Smooth muscle cell (in vitro differentiated cells): ENCODE measurements at regions not wholly inside any gene's neighbourhood (a gene's known extent, or its start where the extent isn't known, plus 50 kb on each side); places are given as distances from the start of the nearest gene placed in this dataset.
"Not testable (repeated sequence)": the region's sequence is repeated elsewhere in the genome, so short reads cannot be mapped to it uniquely, and the experiment has no call there.

Experiments used
- DNase-seq: peaks from one replicate; lab custom pipeline; 2025; ENCODE audit not compliant: unreplicated experiment; lab: John Stamatoyannopoulos, UW
- H2AFZ ChIP-seq: fragments of 200-600 bp; sonication (generic); 2 replicates; pipeline ENCODE4 v1.6.0; 2016; ENCODE audit warnings: antibody characterized with exemption, low read depth, mild to moderate bottlenecking
- H3F3A ChIP-seq: fragments of 200-600 bp; sonication (generic); 2 replicates; pipeline ENCODE4 v1.6.0; 2017; ENCODE audit warnings: antibody characterized with exemption, low read depth
- H3K27ac ChIP-seq: fragments of 200-600 bp; sonication (generic); 2 replicates; pipeline ENCODE4 v1.5.1; 2016; ENCODE audit warnings: low read depth, mild to moderate bottlenecking
- H3K27me3 ChIP-seq: fragments of 200-600 bp; sonication (generic); 2 replicates; pipeline ENCODE4 v1.6.1; 2016; ENCODE audit warnings: low read depth, mild to moderate bottlenecking
- H3K36me3 ChIP-seq: fragments of 200-600 bp; sonication (generic); 2 replicates; pipeline ENCODE4 v1.5.1; 2016; ENCODE audit warnings: low read depth
- H3K4me1 ChIP-seq: fragments of 200-600 bp; sonication (generic); 2 replicates; pipeline ENCODE4 v1.5.1; 2016; ENCODE audit warnings: low read depth
- H3K4me2 ChIP-seq: fragments of 200-600 bp; sonication (generic); 2 replicates; pipeline ENCODE4 v1.6.0; 2016; ENCODE audit warnings: mild to moderate bottlenecking
- H3K4me3 ChIP-seq: fragments of 200-600 bp; sonication (generic); 2 replicates; pipeline ENCODE4 v1.5.1; 2016; ENCODE audit warnings: mild to moderate bottlenecking
- H3K79me2 ChIP-seq: fragments of 200-600 bp; sonication (generic); 2 replicates; pipeline ENCODE4 v1.6.0; 2016; ENCODE audit warnings: low read depth, mild to moderate bottlenecking
- H3K9ac ChIP-seq: fragments of 200-600 bp; sonication (generic); 2 replicates; pipeline ENCODE4 v1.6.0; 2016; ENCODE audit warnings: low read depth
- H3K9me3 ChIP-seq: fragments of 200-600 bp; sonication (generic); replicated peaks from 2 replicates; pipeline ENCODE4 v1.5.1; 2016; ENCODE audit warnings: low read depth
- H4K20me1 ChIP-seq: fragments of 200-600 bp; sonication (generic); 2 replicates; pipeline ENCODE4 v1.6.0; 2016; ENCODE audit warnings: low read depth
- WGBS: methylation state at CpG from one replicate; pipeline ENCODE4 v1.1.7; 2016; ENCODE audit warnings: low lambda C conversion rate; 5-methylcytosine and 5-hydroxymethylcytosine counted together

GRCh38 chr2:87262184-87262702 is 240.6 kb upstream of the PLGLB1 start:
- DNase-seq, H4K20me1 ChIP-seq, H3K79me2 ChIP-seq, H3K36me3 ChIP-seq, H3K4me2 ChIP-seq, H3K9ac ChIP-seq, H3K27ac ChIP-seq, H2AFZ ChIP-seq, H3F3A ChIP-seq, H3K9me3 ChIP-seq, H3K4me3 ChIP-seq, H3K27me3 ChIP-seq, H3K4me1 ChIP-seq: not testable (repeated sequence)
- 77% methylated on average over 3 of the region's 4 CpGs for WGBS

- H3K4me1 ChIP-seq, H3F3A ChIP-seq, H3K4me2 ChIP-seq, H3K9ac ChIP-seq, H3K9me3 ChIP-seq, H3K4me3 ChIP-seq, H4K20me1 ChIP-seq, H3K27ac ChIP-seq, DNase-seq, H3K79me2 ChIP-seq, H3K27me3 ChIP-seq, H2AFZ ChIP-seq, H3K36me3 ChIP-seq: not testable (repeated sequence)
- no CpG with 5 or more reads among the region's 3 CpGs for WGBS
These were observed 242.3 kb upstream of the PLGLB1 start for GRCh38 chr2:87263868-87264518.

GRCh38 chr2:87275192-87275591 is 253.5 kb upstream of the PLGLB1 start:
- not testable (repeated sequence) for H3K27me3 ChIP-seq, H4K20me1 ChIP-seq, H3K9me3 ChIP-seq, H3K4me3 ChIP-seq, H3K27ac ChIP-seq, H3K36me3 ChIP-seq, H3K79me2 ChIP-seq, H3F3A ChIP-seq, H3K4me1 ChIP-seq, DNase-seq, H3K4me2 ChIP-seq, H3K9ac ChIP-seq, H2AFZ ChIP-seq
- 48% methylated on average over 2 of the region's 2 CpGs for WGBS

GRCh38 chr2:87275974-87276629 is 254.5 kb upstream of the PLGLB1 start:
- WGBS: 89% methylated on average over 5 of the region's 5 CpGs
- not testable (repeated sequence) for H3K4me1 ChIP-seq, H3K27me3 ChIP-seq, H3K36me3 ChIP-seq, H2AFZ ChIP-seq, DNase-seq, H3K4me2 ChIP-seq, H3F3A ChIP-seq, H3K9me3 ChIP-seq, H3K79me2 ChIP-seq, H3K27ac ChIP-seq, H4K20me1 ChIP-seq, H3K4me3 ChIP-seq, H3K9ac ChIP-seq

- H3K4me2 ChIP-seq, H3K4me3 ChIP-seq, H4K20me1 ChIP-seq, H3K9me3 ChIP-seq, H3K9ac ChIP-seq, H3K27ac ChIP-seq, H3K4me1 ChIP-seq, H3K36me3 ChIP-seq, H3K79me2 ChIP-seq, H2AFZ ChIP-seq, DNase-seq, H3K27me3 ChIP-seq, H3F3A ChIP-seq: not testable (repeated sequence)
- 90% methylated on average over 1 of the region's 2 CpGs for WGBS
These were observed 255.0 kb upstream of the PLGLB1 start for GRCh38 chr2:87276673-87277072.

- not testable (repeated sequence) for H3K4me3 ChIP-seq, H2AFZ ChIP-seq, H3K27ac ChIP-seq, H3F3A ChIP-seq, DNase-seq, H3K79me2 ChIP-seq, H3K9ac ChIP-seq, H3K4me1 ChIP-seq, H3K4me2 ChIP-seq, H3K36me3 ChIP-seq, H3K27me3 ChIP-seq, H4K20me1 ChIP-seq, H3K9me3 ChIP-seq
- WGBS: no CpG with 5 or more reads among the region's 3 CpGs
These were observed 256.1 kb upstream of the PLGLB1 start for GRCh38 chr2:87277734-87278133.

GRCh38 chr2:87280596-87281355 is 259.1 kb upstream of the PLGLB1 start:
- WGBS: 98% methylated on average over 4 of the region's 10 CpGs
- not testable (repeated sequence) for H4K20me1 ChIP-seq, H3K4me2 ChIP-seq, H3K36me3 ChIP-seq, H3F3A ChIP-seq, H3K4me1 ChIP-seq, H3K4me3 ChIP-seq, H2AFZ ChIP-seq, H3K27me3 ChIP-seq, H3K27ac ChIP-seq, H3K9me3 ChIP-seq, DNase-seq, H3K79me2 ChIP-seq, H3K9ac ChIP-seq

- H3K9ac ChIP-seq, H4K20me1 ChIP-seq, H3F3A ChIP-seq, H2AFZ ChIP-seq, H3K4me3 ChIP-seq, H3K4me2 ChIP-seq, DNase-seq, H3K9me3 ChIP-seq, H3K27ac ChIP-seq, H3K79me2 ChIP-seq, H3K36me3 ChIP-seq, H3K27me3 ChIP-seq, H3K4me1 ChIP-seq: not testable (repeated sequence)
- 80% methylated on average over 18 of the region's 18 CpGs for WGBS
These were observed 262.3 kb upstream of the PLGLB1 start for GRCh38 chr2:87283735-87284470.
